Gastroesophageal sphincter (tissue), 3 donors: ENCODE measurements at regions not wholly inside any gene's neighbourhood (a gene's known extent, or its start where the extent isn't known, plus 50 kb on each side); places are given as distances from the start of the nearest gene placed in this dataset.

Experiments used
- POLR2A ChIP-seq, 2 donors: fragments of 450-650 bp; IDR thresholded peaks; one replicate each; pipeline ENCODE4 v1.6.1; 2017; ENCODE audit warnings: antibody characterized with exemption in 2 of 2, mild to moderate bottlenecking in 2 of 2, moderate library complexity in 1 of 2
- POLR2AphosphoS5 ChIP-seq: sonication (generic); formaldehyde crosslinking; IDR thresholded peaks from one replicate; pipeline ENCODE4 v1.6.1; 2017; ENCODE audit warnings: antibody characterized with exemption
- TF ChIP-seq, protein P1 (sequence below), 4 experiments: fragments of 200-600 bp in 2 of 4; fragments of 450-650 bp in 2 of 4; sonication (generic) in 1 of 4; IDR thresholded peaks; one replicate each; pipeline ENCODE4 v1.5.1; 2017 to 2019; ENCODE audit warnings: antibody characterized with exemption in 4 of 4, mild to moderate bottlenecking in 2 of 4, moderate library complexity in 2 of 4

DNA sequence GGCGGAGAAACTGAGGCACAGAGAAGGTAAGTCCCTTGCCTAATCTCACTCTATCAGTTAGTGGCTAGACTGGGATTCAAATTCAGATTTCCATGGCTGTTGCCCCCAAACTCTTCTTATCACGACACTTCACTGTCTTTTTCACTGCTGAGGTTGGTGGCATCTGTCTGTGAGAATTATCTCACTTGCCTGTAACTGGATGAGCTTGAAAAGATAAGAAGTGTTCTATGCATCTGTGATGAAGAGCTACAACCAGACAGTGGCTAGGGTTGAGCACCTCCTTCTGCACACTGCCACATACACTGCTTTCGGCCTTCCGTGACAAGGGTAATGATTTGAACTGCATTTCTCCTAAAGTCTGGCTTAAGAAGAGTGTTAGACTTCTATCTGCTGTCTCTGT, 107.9 kb upstream of the TEX13D start:
- TF ChIP-seq, protein P1, sequence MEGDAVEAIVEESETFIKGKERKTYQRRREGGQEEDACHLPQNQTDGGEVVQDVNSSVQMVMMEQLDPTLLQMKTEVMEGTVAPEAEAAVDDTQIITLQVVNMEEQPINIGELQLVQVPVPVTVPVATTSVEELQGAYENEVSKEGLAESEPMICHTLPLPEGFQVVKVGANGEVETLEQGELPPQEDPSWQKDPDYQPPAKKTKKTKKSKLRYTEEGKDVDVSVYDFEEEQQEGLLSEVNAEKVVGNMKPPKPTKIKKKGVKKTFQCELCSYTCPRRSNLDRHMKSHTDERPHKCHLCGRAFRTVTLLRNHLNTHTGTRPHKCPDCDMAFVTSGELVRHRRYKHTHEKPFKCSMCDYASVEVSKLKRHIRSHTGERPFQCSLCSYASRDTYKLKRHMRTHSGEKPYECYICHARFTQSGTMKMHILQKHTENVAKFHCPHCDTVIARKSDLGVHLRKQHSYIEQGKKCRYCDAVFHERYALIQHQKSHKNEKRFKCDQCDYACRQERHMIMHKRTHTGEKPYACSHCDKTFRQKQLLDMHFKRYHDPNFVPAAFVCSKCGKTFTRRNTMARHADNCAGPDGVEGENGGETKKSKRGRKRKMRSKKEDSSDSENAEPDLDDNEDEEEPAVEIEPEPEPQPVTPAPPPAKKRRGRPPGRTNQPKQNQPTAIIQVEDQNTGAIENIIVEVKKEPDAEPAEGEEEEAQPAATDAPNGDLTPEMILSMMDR (IDR thresholded peaks at IDR 0.05) = no peak
- no peak for TF ChIP-seq POLR2AphosphoS5
- TF ChIP-seq POLR2A (IDR thresholded peaks at IDR 0.05) = no peak
